DMS 273 (cell line): ENCODE measurements at regions not wholly inside any gene's neighbourhood (a gene's known extent, or its start where the extent isn't known, plus 50 kb on each side); places are given as distances from the start of the nearest gene placed in this dataset.
"Not testable (repeated sequence)": the region's sequence is repeated elsewhere in the genome, so short reads cannot be mapped to it uniquely, and the experiment has no call there.

ENCODE experiments used
- DNase-seq: peaks from one replicate; lab custom pipeline; 2025; ENCODE audit not compliant: unreplicated experiment; lab: John Stamatoyannopoulos, UW

DNA sequence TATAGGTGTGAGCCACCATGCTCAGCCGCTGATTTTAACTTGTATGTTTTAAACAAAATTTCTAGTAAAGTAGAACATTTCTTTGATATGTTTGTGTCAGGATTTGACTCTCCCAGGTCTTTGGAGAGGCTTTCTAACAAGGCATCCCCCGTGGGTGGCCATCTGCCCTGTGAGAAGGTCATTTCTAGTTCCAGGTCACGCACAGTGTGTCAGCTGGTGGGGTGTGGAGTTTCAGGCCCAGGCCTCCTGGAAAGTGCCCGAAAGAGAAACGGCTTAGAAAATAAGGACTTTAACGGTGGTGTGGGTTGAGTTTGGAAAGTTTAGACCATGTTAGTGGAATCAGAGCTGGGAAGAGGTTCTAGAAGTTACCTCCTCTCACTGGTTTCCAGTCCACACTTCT lies 61.0 kb downstream of the SPDYE17 start:
- not testable (repeated sequence) for DNase-seq

DNA sequence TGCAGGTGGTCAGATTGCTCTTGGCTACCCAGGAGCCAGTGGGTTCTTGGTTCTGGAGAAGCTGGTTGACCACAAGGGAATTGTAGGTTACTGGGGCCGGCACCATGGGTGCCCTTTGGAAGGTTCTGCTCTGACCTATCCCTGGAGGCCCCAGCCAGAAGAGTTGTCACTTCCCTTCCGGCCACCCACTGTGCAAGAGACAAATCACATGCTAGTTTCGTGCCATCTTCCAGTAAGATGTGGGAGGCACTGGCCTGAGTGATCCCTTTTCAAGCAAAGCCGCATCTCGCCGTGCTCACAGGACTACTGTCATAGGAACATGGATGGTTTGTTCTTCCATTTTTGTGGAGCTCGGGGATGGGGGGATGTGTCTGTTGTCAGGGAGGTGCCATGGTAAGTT lies 62.3 kb downstream of the SPDYE17 start:
- not testable (repeated sequence) for DNase-seq

DNA sequence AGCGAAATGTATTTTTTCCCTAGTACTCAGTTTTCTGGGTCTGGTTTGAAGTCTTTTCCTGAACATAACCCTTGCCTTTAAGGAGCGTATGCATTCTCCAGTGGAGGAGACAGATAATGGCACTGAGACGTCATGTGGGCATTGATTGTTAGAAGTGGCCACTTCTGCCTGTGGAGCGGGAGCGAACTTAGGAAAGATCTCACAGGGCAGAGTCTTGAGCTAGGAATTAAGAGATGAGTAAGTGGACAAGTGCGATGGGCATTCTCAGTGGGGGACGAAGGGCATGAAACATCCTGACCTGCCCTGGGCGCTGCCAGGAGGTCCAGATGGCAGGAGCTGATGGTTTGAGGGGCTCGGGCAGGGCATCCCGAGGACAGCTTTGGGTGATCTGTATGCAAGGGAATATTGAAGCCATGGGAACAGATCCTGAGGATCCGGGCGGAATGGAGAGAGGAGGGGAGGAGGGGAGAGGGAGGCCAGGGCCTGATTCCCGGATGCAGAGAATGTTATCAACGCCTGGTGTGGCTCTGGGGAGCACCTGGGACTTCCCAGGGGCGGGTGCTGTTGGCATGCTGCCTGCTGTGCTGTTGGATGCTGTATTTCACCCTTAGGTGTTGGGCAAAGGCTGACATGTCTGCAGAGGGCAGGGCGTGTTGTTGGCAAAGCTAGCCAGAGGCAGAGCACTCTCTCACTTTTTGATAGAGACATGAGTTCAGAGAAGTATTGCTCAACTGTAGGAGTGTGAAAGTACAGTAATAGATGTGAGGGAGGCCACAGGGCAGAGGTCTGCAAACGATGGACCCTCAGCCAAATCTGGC lies 66.2 kb downstream of the SPDYE17 start:
- not testable (repeated sequence) for DNase-seq

DNA sequence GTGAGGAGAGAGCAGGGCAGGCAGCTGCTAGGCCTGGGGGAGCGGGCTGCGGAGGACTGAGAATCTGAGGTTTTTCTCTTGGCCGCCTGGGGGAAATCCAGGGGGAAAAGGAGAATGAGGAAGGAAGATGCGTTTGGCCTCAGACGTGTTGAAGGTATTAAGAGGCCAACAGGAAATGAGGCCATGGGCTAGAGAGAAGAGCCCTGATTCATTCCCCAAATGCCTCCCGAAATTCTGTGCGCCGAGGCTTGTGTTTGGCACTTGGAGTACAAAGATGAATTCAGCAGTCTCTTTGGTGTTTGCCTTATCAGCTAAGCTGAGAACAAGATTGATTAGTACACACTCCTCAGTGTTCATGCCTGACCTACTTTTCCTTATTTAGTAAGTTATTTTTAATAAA lies 68.1 kb downstream of the SPDYE17 start:
- not testable (repeated sequence) for DNase-seq

DNA sequence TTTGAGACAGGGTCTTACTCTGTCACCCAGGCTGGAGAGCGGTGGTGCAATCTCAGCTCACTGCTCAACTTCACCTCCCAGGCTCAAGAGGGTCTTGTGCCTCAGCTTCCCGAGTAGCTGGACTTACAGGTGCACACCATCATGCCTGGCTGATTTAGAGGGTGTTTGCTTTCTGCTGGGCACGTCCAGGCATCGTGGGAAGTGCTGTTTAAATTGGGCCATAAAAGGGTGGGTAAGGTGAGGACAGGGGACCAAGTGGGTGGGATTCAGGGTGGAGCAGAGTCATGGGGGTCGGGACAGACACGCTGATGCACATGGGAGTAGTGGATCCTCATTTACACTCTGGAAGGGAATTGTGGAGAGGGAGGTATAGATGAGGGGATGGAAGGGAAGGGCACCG lies 69.1 kb downstream of the SPDYE17 start:
- not testable (repeated sequence) for DNase-seq

DNA sequence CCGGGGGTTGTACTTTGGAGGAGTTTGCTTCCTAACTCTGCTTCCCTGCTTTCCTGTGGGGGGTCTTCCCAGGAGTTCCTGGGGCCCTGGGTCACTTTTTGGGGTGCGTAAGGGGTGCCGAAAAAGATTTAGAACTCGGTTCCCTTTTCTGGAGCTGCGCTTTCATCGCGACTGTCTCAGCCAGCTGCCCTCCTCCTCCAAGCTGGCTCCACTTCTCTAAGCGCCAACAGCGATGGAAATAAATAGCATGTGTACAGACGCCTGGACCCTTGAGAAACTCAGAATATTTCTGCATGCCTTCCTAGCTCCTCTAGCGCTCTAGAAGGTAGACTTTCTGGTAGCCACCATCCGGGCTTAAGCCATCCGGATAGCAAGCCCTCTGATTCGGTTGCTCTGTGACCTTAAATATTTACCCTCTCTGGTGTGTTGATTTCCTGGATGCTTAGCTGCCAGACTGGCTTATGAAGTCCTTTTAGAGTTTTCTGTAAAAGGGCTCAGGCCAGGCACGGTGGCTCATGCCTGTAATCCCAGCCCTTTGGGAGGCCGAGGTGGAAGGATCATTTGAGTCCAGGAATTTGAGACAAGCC lies 71.7 kb downstream of the SPDYE17 start:
- not testable (repeated sequence) for DNase-seq

DNA sequence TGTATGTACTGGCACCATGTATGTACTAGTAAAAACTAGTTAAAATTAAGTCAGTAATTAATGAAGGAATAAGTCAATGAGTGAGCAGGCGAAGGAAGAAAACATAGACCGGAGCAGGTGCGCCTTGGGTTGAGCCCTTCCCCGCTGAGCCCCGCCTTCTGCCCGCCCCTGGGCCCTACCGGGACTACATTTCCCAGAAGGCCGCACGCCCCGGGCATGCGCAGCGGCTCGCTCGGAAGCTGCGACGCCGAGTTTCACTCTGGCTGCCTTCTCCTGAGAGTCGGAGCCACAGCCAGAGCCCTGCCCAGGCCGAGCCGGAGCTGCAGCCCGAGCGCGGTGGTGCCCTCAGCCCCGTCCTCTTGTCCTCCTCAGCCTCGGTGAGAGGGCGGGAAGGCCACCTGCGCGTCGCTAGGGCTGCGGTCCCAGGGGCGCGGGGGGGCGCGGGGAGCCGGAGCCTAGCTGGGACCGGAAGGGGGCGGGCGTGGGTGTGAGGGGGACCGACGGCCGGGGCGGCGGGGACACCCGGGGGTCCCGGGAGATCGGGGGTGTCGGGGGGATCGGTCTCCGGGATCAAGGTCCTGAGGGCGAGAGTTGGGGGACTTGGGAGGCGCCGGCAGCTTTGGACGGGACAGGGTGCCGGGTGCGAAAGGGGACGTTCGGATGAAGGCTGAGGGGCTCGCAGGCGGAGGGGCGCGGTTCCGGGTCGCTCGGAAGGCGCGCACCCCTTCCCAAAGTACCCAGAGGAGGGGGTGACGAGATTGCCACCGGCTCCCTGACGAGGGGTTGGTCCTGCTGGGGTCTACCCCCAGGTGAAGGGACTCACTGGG lies 72.4 kb downstream of the SPDYE17 start:
- DNase-seq = not testable (repeated sequence)

DNA sequence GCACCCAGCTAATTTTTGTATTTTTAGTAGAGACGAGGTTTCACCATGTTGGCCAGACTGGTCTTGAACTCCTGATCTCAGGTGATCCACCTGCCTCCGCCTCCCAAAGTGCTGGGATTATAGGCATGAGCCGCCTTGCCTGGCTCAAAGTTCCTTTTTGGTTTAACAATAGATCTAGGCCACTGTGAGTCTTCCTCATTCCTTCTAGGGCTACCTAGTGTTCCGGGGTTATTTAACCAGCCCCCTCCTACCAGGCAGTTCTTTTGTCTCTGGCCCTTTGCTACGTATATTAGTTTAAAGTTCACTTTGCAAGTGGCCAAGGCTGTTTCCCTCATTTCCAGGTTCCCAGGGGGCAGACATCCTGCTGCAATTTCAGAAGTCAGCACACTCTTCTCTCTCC lies 75.6 kb downstream of the SPDYE17 start:
- not testable (repeated sequence) for DNase-seq

DNA sequence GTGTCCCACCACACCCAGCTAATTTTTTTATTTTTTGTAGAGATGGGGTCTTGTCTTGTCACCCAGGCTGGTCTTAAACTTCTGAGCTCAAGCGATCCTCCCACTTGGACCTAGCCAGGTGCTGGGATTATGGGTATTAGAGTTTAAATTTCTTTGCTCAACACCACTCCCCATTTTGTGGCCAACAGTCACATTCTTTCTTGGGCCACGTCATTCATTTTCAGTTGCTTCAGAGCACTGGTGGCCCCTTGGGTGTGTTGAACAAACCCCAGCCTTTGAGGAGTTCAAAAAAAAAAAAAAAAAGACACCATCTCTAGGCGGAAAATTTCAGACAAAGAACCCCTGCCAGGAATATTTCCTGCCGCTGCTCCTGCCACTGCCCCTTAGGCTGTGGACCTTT lies 77.0 kb downstream of the SPDYE17 start:
- not testable (repeated sequence) for DNase-seq

DNA sequence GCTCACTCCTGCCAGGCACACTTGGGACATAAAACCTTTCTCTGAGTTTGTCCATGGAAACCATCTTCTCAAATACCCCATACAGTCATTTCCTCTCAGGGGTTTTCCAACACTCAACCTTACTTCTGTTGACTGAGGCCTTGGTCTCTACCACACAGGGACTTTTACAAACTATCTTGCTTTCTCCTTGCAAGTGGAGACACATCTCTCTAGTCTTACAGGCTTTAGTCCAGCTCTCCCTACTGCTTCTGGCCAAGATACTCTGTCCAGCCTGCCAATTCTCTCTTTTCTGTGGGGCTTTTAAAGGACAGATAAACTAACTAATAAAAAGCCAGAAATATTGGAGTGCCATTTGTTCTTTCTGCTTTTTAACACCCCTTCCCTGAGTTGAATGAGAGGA lies 87.6 kb downstream of the SPDYE17 start:
- not testable (repeated sequence) for DNase-seq

DNA sequence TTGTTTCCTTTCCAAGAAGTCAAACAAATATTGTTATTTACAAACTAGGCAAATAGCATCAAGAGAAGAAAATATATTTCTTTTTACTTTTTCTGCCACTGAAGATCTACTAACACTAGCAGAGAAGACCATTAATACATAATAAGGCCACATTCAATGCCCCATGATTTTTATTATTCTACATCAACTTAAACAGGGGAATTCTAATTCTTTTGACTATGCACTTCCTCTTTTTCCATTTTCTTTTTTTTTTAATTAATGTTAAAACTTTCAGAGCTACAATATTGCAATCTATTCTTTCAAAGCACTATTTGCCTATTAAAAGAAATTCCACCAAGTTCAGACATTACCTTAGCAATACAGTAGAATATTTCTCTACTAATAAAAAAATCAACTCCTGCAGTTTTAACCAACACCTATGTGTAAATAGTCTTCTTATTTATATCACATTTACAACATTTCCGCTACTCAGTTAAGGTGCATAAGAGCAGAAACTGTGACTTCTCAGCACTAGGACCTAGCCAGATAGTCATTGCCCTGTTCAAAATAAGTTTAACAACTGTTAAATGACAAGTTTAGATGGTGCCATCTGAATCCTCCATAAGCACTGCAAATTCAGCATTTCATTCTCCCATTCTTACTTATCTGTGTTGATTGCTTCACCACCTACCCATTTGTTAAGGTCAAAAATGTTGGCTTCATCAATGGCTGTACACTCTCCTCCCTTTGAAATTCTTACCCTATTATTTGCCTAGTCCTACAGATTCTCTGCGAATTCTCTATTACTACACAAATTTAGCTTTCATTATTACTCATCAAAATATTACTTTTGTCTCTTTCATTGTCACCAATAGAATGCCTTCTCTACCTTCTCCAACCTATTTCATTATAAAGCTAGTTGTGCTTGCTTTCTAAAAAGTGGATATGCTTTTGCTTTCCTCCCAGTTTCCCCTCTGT lies 90.1 kb downstream of the SPDYE17 start:
- not testable (repeated sequence) for DNase-seq

DNA sequence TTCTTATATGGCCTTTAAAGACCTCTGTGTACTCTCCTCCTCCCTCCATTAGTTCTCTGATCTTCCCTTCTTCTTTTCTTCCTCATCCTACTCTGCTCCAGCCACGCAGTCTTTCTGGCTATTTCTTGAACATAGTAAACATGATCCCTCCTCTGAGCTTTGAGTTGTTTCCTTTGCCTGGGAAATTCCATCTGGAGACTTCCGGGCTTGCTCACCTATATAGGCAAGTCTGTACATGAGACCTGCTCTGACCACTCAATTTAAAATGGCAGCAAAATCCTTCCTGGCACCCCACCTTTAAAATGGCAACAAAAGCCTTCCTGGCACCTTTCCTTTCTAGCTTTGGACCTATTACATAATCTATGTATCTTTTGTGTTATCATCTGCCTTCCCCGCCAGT lies 94.4 kb downstream of the SPDYE17 start:
- DNase-seq = not testable (repeated sequence)

DNA sequence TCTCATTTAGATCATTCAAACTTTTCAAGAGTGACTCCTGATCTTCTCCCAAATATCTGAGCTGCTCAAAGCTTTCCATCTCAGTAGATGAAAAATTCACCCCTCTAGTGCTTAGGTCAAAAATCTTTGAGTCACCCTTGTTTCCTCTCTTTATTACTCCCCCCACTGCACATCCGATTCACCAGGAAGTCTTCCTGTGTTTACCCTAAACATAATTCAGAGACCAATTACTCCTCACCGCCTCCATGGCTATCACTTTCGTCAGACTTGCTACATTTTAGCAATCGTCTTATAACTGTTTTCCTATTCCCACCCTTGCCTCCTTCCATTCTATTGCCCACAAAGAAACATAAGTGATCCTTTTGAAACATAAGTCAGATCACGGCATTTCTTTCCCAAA lies 94.8 kb downstream of the SPDYE17 start:
- DNase-seq = not testable (repeated sequence)

DNA sequence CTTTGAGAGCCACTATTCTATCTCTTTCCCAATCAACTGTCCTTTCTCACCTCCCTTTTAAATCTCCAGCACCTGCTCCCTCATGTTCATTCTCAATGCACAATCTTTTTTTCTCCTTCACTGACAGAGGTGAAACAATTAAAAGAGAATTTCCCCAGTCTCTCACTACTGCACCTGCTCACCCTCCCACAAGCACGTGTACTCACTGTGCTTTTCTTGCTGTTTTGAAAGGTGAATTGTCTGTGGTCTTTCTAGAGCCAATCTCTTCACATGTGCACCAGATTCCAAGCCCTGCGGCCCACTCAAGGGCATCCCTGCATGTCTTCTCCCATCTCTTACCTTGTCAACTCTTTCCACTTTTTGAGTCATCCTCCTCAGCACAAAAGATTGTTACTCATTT lies 95.8 kb downstream of the SPDYE17 start:
- not testable (repeated sequence) for DNase-seq

DNA sequence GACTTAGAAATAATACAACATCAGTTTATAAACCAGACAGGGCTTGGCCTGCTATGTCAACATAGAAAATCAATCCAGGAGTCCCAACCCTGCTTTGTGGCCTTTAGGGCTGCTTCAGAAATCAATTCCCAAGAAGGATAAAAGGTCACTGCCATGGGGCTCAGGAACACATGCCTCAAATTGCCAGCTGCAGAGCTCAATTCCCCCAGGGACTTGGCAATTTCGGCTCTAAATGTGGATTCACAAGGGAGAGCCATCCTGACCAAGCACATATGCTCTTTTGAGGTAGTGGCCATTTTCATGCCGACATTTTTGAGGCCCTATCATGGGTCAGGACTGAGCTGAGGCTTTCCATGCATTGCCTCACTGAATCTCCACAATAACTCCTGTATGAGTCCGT lies 97.5 kb downstream of the SPDYE17 start:
- DNase-seq = peak; percentile 13

DNA sequence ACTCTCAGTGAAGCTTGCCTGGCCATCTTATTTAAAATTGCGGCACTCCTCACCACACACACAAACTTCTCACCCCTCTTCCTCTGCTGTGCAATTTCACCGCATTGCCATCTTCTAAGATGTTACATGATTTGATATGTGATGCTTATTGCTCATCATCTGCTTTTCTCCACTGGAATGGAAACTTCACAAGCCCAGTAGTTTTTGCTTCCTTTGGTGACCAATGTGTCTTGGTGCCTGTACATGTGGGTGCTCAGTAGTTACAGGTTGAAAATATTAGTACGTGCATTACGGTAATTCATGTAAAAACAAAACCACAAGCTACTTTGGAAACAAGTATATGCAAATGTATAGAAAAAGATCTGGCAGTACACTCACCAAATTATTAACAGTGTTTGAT lies 99.2 kb downstream of the SPDYE17 start:
- DNase-seq = not testable (repeated sequence)

DNA sequence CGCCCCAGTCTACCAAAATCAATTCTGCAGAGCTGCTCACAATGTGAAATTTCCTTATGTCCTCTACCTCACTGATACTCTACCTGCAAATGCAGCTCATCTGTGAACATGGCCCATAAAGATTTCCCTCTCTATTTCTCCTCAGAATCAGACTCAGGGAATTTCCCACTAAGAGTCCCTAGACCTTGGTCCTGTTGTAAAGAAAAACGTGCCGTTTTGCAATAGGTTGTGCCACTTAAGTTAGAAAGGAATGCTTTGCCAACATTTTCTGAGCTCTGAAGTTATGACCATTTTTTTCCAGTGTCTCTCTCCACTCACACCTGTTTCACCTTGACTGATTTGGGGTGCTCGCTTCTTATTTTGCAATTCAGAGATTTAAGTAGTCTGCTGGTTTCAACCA lies 100.7 kb downstream of the SPDYE17 start:
- DNase-seq = not testable (repeated sequence)

DNA sequence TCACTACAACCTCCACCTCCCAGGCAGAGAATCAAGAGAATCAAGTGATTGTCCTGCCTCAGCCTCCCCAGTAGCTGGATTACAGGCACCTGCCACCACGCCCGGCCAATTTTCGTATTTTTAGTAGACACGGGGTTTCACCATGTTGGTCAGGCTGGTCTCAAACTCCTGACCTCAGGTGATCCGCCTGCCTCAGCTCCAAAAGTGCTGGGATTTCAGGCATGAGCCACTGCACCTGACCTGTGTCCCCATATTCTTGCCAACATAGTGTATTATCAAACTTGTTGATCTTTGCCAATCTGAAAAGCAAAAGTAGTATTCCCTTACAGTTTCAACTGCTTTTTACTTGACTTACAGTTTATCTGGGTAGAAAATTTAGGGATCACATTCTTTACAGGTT lies 101.7 kb downstream of the SPDYE17 start:
- not testable (repeated sequence) for DNase-seq

DNA sequence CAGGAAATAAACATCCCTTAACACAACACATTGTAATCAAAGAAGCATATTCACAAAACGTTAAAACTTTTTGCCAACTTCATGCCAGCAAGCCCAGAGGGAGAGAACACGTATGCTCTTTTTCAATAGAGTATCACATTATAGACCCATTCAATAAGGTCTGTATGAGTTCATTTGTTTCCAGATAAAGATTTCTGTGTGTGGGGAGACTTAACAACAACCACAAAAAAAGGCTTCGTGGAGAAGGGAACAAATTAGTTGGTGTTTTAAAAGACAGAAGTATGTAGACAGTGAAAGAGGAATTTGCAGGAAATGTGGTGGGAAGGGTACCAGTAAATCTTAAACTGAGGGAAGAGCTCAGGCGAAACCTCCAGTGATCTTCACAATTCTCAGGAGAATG lies 103.4 kb downstream of the SPDYE17 start:
- not testable (repeated sequence) for DNase-seq

DNA sequence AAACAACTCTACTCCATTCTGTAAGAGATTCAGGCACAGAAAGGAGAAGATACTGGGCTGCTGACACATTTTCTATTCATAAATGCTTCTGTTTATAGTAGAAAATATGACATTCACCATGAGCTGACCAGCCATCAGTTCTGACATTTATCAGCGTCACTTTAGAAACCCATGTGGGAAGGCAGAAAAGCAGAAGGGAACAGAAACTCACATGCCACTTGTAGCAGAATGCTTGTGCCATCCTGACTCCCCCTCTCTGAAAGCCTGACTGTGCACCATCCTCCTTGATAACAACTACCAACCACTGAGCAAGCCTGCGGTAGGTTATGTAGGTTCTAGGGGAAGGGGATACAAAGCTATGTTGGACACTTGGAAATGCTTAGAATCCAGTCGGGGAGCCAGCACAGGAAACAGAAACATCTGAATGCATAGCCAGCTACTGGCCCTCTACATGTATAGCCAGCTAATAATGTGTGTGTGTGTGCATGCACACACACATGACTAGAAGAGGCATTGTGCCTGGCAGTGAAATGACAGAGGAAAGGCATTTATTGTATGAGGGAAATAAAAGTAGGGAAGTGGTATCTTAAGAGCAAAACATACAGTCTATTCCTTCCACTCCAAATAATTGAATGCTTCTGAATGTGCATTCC lies 104.3 kb downstream of the SPDYE17 start:
- DNase-seq = not testable (repeated sequence)
